Trophoblast cell (in vitro differentiated cells and primary cell): ENCODE measurements at regions not wholly inside any gene's neighbourhood (a gene's known extent, or its start where the extent isn't known, plus 50 kb on each side); places are given as distances from the start of the nearest gene placed in this dataset.

ENCODE experiments used
- DNase-seq, 2 donors: peaks; one replicate each; pipeline ENCODE4 v3.0.0-alpha.2; 2016
- H2AFZ ChIP-seq: 2 replicates; pipeline ENCODE4 v1.6.1; 2013; ENCODE audit warnings: low read length, moderate library complexity, mild to moderate bottlenecking; ENCODE audit not compliant: insufficient read depth, poor library complexity
- H2AK5ac ChIP-seq: 2 replicates; pipeline ENCODE4 v1.6.1; 2013; ENCODE audit warnings: mild to moderate bottlenecking, low read length
- H2BK120ac ChIP-seq: 2 replicates; pipeline ENCODE4 v1.6.1; 2013; ENCODE audit warnings: low read length, mild to moderate bottlenecking, moderate library complexity; ENCODE audit not compliant: insufficient read depth, poor library complexity
- H2BK12ac ChIP-seq: 2 replicates; pipeline ENCODE4 v1.6.1; 2013; ENCODE audit warnings: mild to moderate bottlenecking, low read length, moderate library complexity
- H2BK5ac ChIP-seq: 2 replicates; pipeline ENCODE4 v1.6.1; 2013; ENCODE audit warnings: low read length, low read depth, moderate library complexity, mild to moderate bottlenecking; ENCODE audit not compliant: poor library complexity
- H3K14ac ChIP-seq: 2 replicates; pipeline ENCODE4 v1.6.1; 2013; ENCODE audit warnings: mild to moderate bottlenecking, low read length
- H3K18ac ChIP-seq: 2 replicates; pipeline ENCODE4 v1.6.1; 2013; ENCODE audit warnings: mild to moderate bottlenecking, low read length
- H3K23ac ChIP-seq: 2 replicates; pipeline ENCODE4 v1.6.1; 2013; ENCODE audit warnings: low read length
- H3K27ac ChIP-seq: 2 replicates; pipeline ENCODE4 v1.5.1; 2013; ENCODE audit warnings: low read depth, mild to moderate bottlenecking, inconsistent platforms, low read length, moderate library complexity
- H3K27me3 ChIP-seq: 2 replicates; pipeline ENCODE4 v1.6.1; 2013; ENCODE audit warnings: inconsistent platforms, mild to moderate bottlenecking, low read length, moderate library complexity; ENCODE audit not compliant: insufficient read depth
- H3K36me3 ChIP-seq, 2 experiments: 1 replicate in 1 of 2; 2 replicates in 1 of 2; pipeline ENCODE4 v1.6.1; 2013; ENCODE audit warnings: low read length in 2 of 2, mild to moderate bottlenecking in 2 of 2, moderate library complexity in 1 of 2; ENCODE audit not compliant: insufficient read depth in 2 of 2, control insufficient read depth in 1 of 2
- H3K4ac ChIP-seq: 2 replicates; pipeline ENCODE4 v1.6.1; 2013; ENCODE audit warnings: low read depth, mild to moderate bottlenecking, low read length, moderate library complexity
- H3K4me1 ChIP-seq, 2 experiments: 1 replicate in 1 of 2; 2 replicates in 1 of 2; pipeline ENCODE4 v1.6.1; 2013; ENCODE audit warnings: low read length in 2 of 2, mild to moderate bottlenecking in 2 of 2, moderate library complexity in 1 of 2; ENCODE audit not compliant: insufficient read depth in 2 of 2, control insufficient read depth in 1 of 2
- H3K4me2 ChIP-seq: 2 replicates; pipeline ENCODE4 v1.6.1; 2013; ENCODE audit warnings: inconsistent platforms, mild to moderate bottlenecking, low read length, moderate library complexity
- H3K4me3 ChIP-seq: 2 replicates; pipeline ENCODE4 v1.5.1; 2013; ENCODE audit warnings: mild to moderate bottlenecking, low read depth, low read length, inconsistent platforms
- H3K79me1 ChIP-seq: one replicate; pipeline ENCODE4 v1.6.1; 2013; ENCODE audit warnings: low read length
- H3K79me2 ChIP-seq: 2 replicates; pipeline ENCODE4 v1.6.1; 2013; ENCODE audit warnings: low read length, mild to moderate bottlenecking; ENCODE audit not compliant: control insufficient read depth, insufficient read depth, poor library complexity
- H3K9ac ChIP-seq: 2 replicates; pipeline ENCODE4 v1.6.1; 2013; ENCODE audit warnings: mild to moderate bottlenecking, low read length
- H3K9me3 ChIP-seq: 2 replicates; pipeline ENCODE4 v1.6.1; 2013; ENCODE audit warnings: low read depth, mild to moderate bottlenecking, control low read depth, inconsistent platforms, low read length; ENCODE audit not compliant: insufficient read depth
- H4K12ac ChIP-seq: 2 replicates; pipeline ENCODE4 v1.6.1; 2013; ENCODE audit warnings: low read depth, mild to moderate bottlenecking, low read length, moderate library complexity
- H4K8ac ChIP-seq: 2 replicates; pipeline ENCODE4 v1.6.1; 2013; ENCODE audit warnings: low read depth, mild to moderate bottlenecking, low read length, moderate library complexity
- H4K91ac ChIP-seq: one replicate; pipeline ENCODE4 v1.6.1; 2013; ENCODE audit warnings: low read depth, mild to moderate bottlenecking, low read length, moderate library complexity
- WGBS: extraction: QIAGEN DNeasy Blood & Tissue Kit; methylation state at CpG from one replicate; pipeline ENCODE4 v1.1.7; 2013; ENCODE audit warnings: missing lambda C conversion rate; ENCODE audit not compliant: insufficient read length, insufficient coverage; ENCODE audit errors: extremely low coverage; 5-methylcytosine and 5-hydroxymethylcytosine counted together

- no CpG with 5 or more reads among the region's 3 CpGs for WGBS
- no peak overlapping the region for H2BK120ac ChIP-seq
- no peak overlapping the region for H3K9ac ChIP-seq
- no peak overlapping the region for H2BK5ac ChIP-seq
- H2BK12ac ChIP-seq = no peak overlapping the region
- no peak overlapping the region for H3K4ac ChIP-seq
- H4K12ac ChIP-seq = no peak overlapping the region
- H3K9me3 ChIP-seq = no peaks in the 10 kb centered on the region
- H2AK5ac ChIP-seq = no peak overlapping the region
- H3K27me3 ChIP-seq = no peaks in the 10 kb centered on the region
- H3K79me1 ChIP-seq = no peaks in the 10 kb centered on the region
- H3K4me1 ChIP-seq = no peaks in the 10 kb centered on the region
- no peak overlapping the region for H3K4me3 ChIP-seq
- DNase-seq = no peak
- no peak overlapping the region for H4K91ac ChIP-seq
- H3K4me2 ChIP-seq = no peak overlapping the region
- no peak overlapping the region for H3K18ac ChIP-seq
- no peak overlapping the region for H3K14ac ChIP-seq
- H4K8ac ChIP-seq = no peak overlapping the region
- no peaks in the 10 kb centered on the region for H3K79me2 ChIP-seq
- no peak overlapping the region for H3K27ac ChIP-seq
- no peak overlapping the region for H3K23ac ChIP-seq
- no peak overlapping the region for H2AFZ ChIP-seq
- H3K36me3 ChIP-seq = no peaks in the 10 kb centered on the region
Measured at GRCh38 chr2:103875531-103875930, 978.4 kb upstream of the POU3F3 start.

- no peak overlapping the region for H3K4ac ChIP-seq
- H4K12ac ChIP-seq = no peak overlapping the region
- no peak overlapping the region for H3K23ac ChIP-seq
- no peak overlapping the region for H3K18ac ChIP-seq
- no peaks in the 10 kb centered on the region for H3K36me3 ChIP-seq
- H3K4me1 ChIP-seq = no peaks in the 10 kb centered on the region
- H3K9me3 ChIP-seq = no peaks in the 10 kb centered on the region
- no peak overlapping the region for H2AK5ac ChIP-seq
- H4K8ac ChIP-seq = no peak overlapping the region
- H3K27ac ChIP-seq = no peak overlapping the region
- no peak overlapping the region for H3K14ac ChIP-seq
- no peak overlapping the region for H2BK12ac ChIP-seq
- no peak overlapping the region for H4K91ac ChIP-seq
- H3K4me3 ChIP-seq = no peak overlapping the region
- no peak overlapping the region for H2BK5ac ChIP-seq
- no peak overlapping the region for H3K9ac ChIP-seq
- H3K4me2 ChIP-seq = no peak overlapping the region
- H3K27me3 ChIP-seq = no peaks in the 10 kb centered on the region
- no peaks in the 10 kb centered on the region for H3K79me2 ChIP-seq
- no peak for DNase-seq
- no peak overlapping the region for H2AFZ ChIP-seq
- no CpG with 5 or more reads among the region's 5 CpGs for WGBS
- no peaks in the 10 kb centered on the region for H3K79me1 ChIP-seq
- H2BK120ac ChIP-seq = no peak overlapping the region
Measured at GRCh38 chr2:103876611-103877010, 977.3 kb upstream of the POU3F3 start.

- H4K8ac ChIP-seq = no peak overlapping the region
- no peak overlapping the region for H3K14ac ChIP-seq
- no peak overlapping the region for H3K18ac ChIP-seq
- no CpG with 5 or more reads among the region's 1 CpG for WGBS
- H4K91ac ChIP-seq = no peak overlapping the region
- H3K79me1 ChIP-seq = no peaks in the 10 kb centered on the region
- no peaks in the 10 kb centered on the region for H3K4me1 ChIP-seq
- H3K27ac ChIP-seq = no peak overlapping the region
- H3K23ac ChIP-seq = no peak overlapping the region
- H2BK12ac ChIP-seq = no peak overlapping the region
- H3K79me2 ChIP-seq = no peaks in the 10 kb centered on the region
- H3K9me3 ChIP-seq = no peaks in the 10 kb centered on the region
- H2BK120ac ChIP-seq = no peak overlapping the region
- no peak overlapping the region for H3K9ac ChIP-seq
- no peak for DNase-seq
- no peak overlapping the region for H2BK5ac ChIP-seq
- no peaks in the 10 kb centered on the region for H3K27me3 ChIP-seq
- H3K4me3 ChIP-seq = no peak overlapping the region
- H3K36me3 ChIP-seq = no peaks in the 10 kb centered on the region
- no peak overlapping the region for H2AK5ac ChIP-seq
- H3K4ac ChIP-seq = no peak overlapping the region
- no peak overlapping the region for H2AFZ ChIP-seq
- H4K12ac ChIP-seq = no peak overlapping the region
- H3K4me2 ChIP-seq = no peak overlapping the region
Measured at GRCh38 chr2:103879101-103879500, 974.8 kb upstream of the POU3F3 start.

- H3K4ac ChIP-seq = no peak overlapping the region
- H2AK5ac ChIP-seq = no peak overlapping the region
- H2AFZ ChIP-seq = no peak overlapping the region
- no peak overlapping the region for H4K8ac ChIP-seq
- no peak overlapping the region for H3K18ac ChIP-seq
- H3K9ac ChIP-seq = no peak overlapping the region
- no peaks in the 10 kb centered on the region for H3K79me2 ChIP-seq
- no peaks in the 10 kb centered on the region for H3K4me1 ChIP-seq
- no peak overlapping the region for H2BK5ac ChIP-seq
- no peak overlapping the region for H3K4me2 ChIP-seq
- no peaks in the 10 kb centered on the region for H3K79me1 ChIP-seq
- H3K27ac ChIP-seq = no peak overlapping the region
- H3K4me3 ChIP-seq = no peak overlapping the region
- no peaks in the 10 kb centered on the region for H3K9me3 ChIP-seq
- H4K12ac ChIP-seq = no peak overlapping the region
- H3K23ac ChIP-seq = no peak overlapping the region
- WGBS = no CpG with 5 or more reads among the region's 4 CpGs
- H2BK12ac ChIP-seq = no peak overlapping the region
- no peak for DNase-seq
- no peak overlapping the region for H2BK120ac ChIP-seq
- H3K14ac ChIP-seq = no peak overlapping the region
- no peaks in the 10 kb centered on the region for H3K36me3 ChIP-seq
- no peak overlapping the region for H4K91ac ChIP-seq
- no peaks in the 10 kb centered on the region for H3K27me3 ChIP-seq
Measured at GRCh38 chr2:103880081-103880834, 973.7 kb upstream of the POU3F3 start.
